Epithelial cell of proximal tubule (primary cell): ENCODE measurements at regions not wholly inside any gene's neighbourhood (a gene's known extent, or its start where the extent isn't known, plus 50 kb on each side); places are given as distances from the start of the nearest gene placed in this dataset.

Experiments used
- DNase-seq: peaks from one replicate; pipeline ENCODE4 v3.0.0-alpha.2; 2011; ENCODE audit warnings: low read depth
- H3K4me3 ChIP-seq: 2 replicates; pipeline ENCODE4 v1.5.1; 2011; ENCODE audit warnings: low read depth, mild to moderate bottlenecking, low read length
- CTCF ChIP-seq: conservative IDR thresholded peaks from 2 replicates; pipeline ENCODE4 v1.5.1; 2012; ENCODE audit warnings: low read depth, mild to moderate bottlenecking, low read length

DNA sequence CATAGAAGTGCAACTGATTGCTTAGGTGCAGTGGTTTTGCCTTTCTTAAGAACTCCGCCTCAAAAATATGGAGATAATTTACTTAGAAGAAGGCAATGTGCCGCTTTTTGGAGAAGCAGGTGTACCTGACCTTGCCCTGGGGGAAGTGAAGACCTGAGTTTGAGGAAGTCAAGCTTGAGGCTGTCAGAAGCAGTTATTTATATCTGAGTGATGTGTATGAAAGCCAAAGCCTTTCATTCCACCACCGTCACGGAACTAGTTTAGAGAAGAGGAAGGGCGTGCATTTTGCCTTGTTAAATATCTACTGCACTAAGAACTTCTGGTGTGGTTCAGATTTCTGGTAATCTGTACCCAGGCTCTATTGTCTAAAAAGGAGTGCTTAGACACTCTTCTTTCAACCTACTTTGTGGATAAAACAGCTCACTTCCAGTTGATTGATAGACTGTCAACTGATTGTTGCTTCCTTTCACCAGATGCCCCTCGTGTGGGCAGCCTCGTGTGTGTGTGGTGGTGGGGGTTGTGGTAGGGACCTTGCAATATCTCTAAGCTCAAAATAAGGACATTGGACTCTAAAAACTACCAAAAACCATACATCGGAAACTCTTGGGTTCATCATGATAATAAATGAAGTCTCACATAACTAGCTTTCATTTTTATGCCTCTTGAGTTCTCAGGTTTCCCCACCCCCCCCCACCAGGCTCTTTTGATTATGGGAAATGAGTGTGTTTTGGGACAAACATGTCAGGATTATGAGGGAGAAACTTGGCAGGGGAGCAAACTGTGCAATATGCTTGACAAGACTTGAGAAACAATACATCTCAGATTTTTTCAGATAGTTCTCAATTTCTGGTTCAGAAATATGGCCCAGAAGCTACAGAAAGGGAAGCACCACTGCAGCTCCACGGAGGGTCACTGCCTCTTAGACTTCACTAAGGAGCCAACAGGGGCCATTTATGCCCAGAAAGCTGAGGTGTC is 78.6 kb downstream of the ARF6 start:
- TF ChIP-seq CTCF, result no peak
- no peak for DNase-seq

GRCh38 chr14:49972131-49972671 is 79.3 kb downstream of the ARF6 start:
- no peak for DNase-seq
- H3K4me3 ChIP-seq, result peak overlapping the region; percentile 3
- TF ChIP-seq CTCF, result no peak

More for the DNA sequence above, 78.6 kb downstream of the ARF6 start:
- no peak overlapping the region for H3K4me3 ChIP-seq

DNA sequence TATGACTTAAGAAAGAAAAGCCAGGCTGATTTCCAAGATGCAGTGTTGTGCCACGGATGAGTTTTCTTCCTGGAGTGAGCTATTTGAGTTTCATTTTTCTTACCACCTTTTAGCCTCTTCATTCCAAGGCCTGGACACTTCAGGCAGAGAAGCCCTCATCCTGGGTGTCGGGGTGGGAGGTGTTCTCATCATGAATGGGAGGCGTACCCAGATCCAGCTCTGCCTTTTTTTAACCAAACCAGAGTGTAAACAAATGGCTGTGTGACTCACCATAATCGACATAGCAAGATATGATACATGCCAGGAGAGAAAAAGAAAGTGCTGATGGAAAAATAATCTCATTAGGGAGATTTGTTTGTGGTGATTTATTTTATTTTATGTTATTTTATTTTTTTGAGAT is 79.9 kb downstream of the ARF6 start:
- no peak for DNase-seq
- no peak for TF ChIP-seq CTCF
- peak overlapping the region; percentile 3 for H3K4me3 ChIP-seq

DNA sequence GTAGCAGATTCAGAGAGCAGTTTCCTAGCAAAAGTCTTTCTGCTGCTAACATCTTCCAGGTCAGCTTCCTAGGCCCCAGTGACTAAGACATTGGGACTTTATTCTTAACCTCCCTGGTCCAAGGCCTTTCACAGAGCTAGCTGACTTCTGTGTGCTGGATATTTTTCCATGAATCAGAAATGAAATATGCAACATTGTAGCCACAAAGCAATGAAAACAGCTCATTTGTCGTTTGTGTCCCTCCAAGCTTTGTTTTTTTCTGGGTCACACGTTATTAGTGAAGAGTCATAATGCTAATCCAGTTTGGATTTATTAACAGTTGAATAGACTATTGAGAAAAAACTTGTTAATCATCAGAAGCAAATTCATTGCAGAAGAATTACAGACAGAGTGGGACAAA is 82.4 kb downstream of the ARF6 start:
- TF ChIP-seq CTCF, result no peak
- peak; percentile 86 for DNase-seq
- no peak overlapping the region for H3K4me3 ChIP-seq

DNA sequence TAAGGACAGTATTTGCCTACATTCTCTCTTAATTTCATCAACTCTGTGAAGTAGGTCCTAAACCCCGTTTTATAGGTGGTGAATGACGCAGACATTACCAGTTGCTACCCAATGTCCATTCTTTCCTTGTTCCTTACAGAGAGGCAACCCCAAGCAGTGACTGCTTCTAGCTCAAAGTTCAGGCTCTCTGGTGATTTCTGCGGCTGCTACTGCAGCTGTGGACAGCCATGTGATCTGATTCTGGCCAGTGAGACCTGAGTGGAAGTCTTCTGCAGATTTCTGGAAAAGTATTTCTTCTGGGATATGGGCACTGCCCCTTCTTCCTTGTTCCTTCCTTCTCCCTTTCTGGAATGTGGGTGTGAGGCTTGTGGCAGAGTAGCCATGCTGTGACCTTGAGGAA is 82.9 kb downstream of the ARF6 start:
- no peak for TF ChIP-seq CTCF
- no peak for DNase-seq
- H3K4me3 ChIP-seq, result no peak overlapping the region

- no peak overlapping the region for H3K4me3 ChIP-seq
- no peak for TF ChIP-seq CTCF
- DNase-seq, result no peak
These were observed 84.4 kb downstream of the ARF6 start for GRCh38 chr14:49977126-49977841.
